A549 (cell line): ENCODE measurements at regions not wholly inside any gene's neighbourhood (a gene's known extent, or its start where the extent isn't known, plus 50 kb on each side); places are given as distances from the start of the nearest gene placed in this dataset.

Experiments
- CTCF ChIP-seq: fragments of >200 bp; sonication (Bioruptor Twin); formaldehyde crosslinking; IDR thresholded peaks from 3 replicates; pipeline ENCODE4 v1.5.1; 2016
- MYC ChIP-seq: IDR thresholded peaks from 2 replicates; pipeline ENCODE4 v1.6.1; 2012; ENCODE audit warnings: mild to moderate bottlenecking, inconsistent platforms, low read length, improper control_type of control experiment, borderline replicate concordance
- USF2 ChIP-seq: fragments of 450-650 bp; IDR thresholded peaks from 2 replicates; pipeline ENCODE4 v1.6.1; 2014; ENCODE audit warnings: antibody characterized with exemption

- TF ChIP-seq CTCF, result no peak
- TF ChIP-seq MYC, result no peak
- TF ChIP-seq USF2, result no peak
Observed at GRCh38 chr7:33825644-33826043, 79.7 kb upstream of the BMPER start.
